VCaP (cell line): ENCODE measurements at regions not wholly inside any gene's neighbourhood (a gene's known extent, or its start where the extent isn't known, plus 50 kb on each side); places are given as distances from the start of the nearest gene placed in this dataset.

Experiments used
- H3K27ac ChIP-seq: fragments of 450-650 bp; 2 replicates; pipeline ENCODE4 v1.5.1; 2017
- CTCF ChIP-seq: fragments of 450-650 bp; conservative IDR thresholded peaks from 2 replicates; pipeline ENCODE4 v1.5.1; 2017; ENCODE audit warnings: mild to moderate bottlenecking, moderate library complexity

GRCh38 chr17:34059423-34060220, 195.5 kb upstream of the CCL2 start:
- TF ChIP-seq CTCF: no peak
- H3K27ac ChIP-seq: no peak overlapping the region

- no peak overlapping the region for H3K27ac ChIP-seq
- TF ChIP-seq CTCF: no peak
Measured at GRCh38 chr17:34066528-34066927, 188.6 kb upstream of the CCL2 start.

- no peak for TF ChIP-seq CTCF
- H3K27ac ChIP-seq: no peak overlapping the region
Measured at GRCh38 chr17:34067011-34067410, 188.1 kb upstream of the CCL2 start.

- no peak overlapping the region for H3K27ac ChIP-seq
- no peak for TF ChIP-seq CTCF
Measured at GRCh38 chr17:34068571-34068970, 186.5 kb upstream of the CCL2 start.

GRCh38 chr17:34070712-34071111, 184.4 kb upstream of the CCL2 start:
- no peak overlapping the region for H3K27ac ChIP-seq
- TF ChIP-seq CTCF: no peak

GRCh38 chr17:34071886-34072420, 183.1 kb upstream of the CCL2 start:
- TF ChIP-seq CTCF: no peak
- H3K27ac ChIP-seq: no peak overlapping the region

- no peak overlapping the region for H3K27ac ChIP-seq
- no peak for TF ChIP-seq CTCF
Measured at GRCh38 chr17:34075076-34075475, 180.0 kb upstream of the CCL2 start.
